Pancreas (tissue), 10 donors: ENCODE measurements at regions not wholly inside any gene's neighbourhood (a gene's known extent, or its start where the extent isn't known, plus 50 kb on each side); places are given as distances from the start of the nearest gene placed in this dataset.

ENCODE experiments used
- ATAC-seq, 4 donors: fragments of 200-7000 bp; cut with Tn5 transposase; one replicate each; pipeline versions ENCODE4 v1.8.0 to v1.9.1; 2020; ENCODE audit warnings: mild to moderate bottlenecking in 4 of 4, moderate library complexity in 4 of 4
- DNase-seq, 6 donors: peaks; one replicate each; pipeline ENCODE4 v3.0.0-alpha.2; 2020
- FAIRE-seq: peaks from 2 replicates; lab custom pipeline; 2012; peaks lifted over from hg19 to GRCh38; lab: Jason Lieb, UNC
- H3K27ac ChIP-seq, 4 donors: fragments of 200-600 bp; sonication (generic); 1 replicate in 3 of 4; 2 replicates in 1 of 4; pipeline versions ENCODE4 v1.5.0 to v1.8.0; 2020
- H3K27me3 ChIP-seq, 4 donors: fragments of 200-600 bp; one replicate each; pipeline ENCODE4 v1.8.0; 2021
- H3K36me3 ChIP-seq, 3 donors: fragments of 200-600 bp; sonication (generic) in 1 of 3; one replicate each; pipeline versions ENCODE4 v1.5.0 to v1.8.0; 2020 to 2021
- H3K4me1 ChIP-seq, 3 donors: fragments of 200-600 bp; one replicate each; pipeline ENCODE4 v1.8.0; 2021
- H3K4me3 ChIP-seq, 4 donors: fragments of 200-600 bp; sonication (generic) in 2 of 4; one replicate each; pipeline versions ENCODE4 v1.5.0 to v1.8.0; 2020 to 2021
- H3K9me3 ChIP-seq, 4 donors: fragments of 200-600 bp; one replicate each; pipeline ENCODE4 v1.8.0; 2021
- CTCF ChIP-seq, 4 donors: fragments of 200-600 bp; sonication (generic) in 3 of 4; IDR thresholded peaks; one replicate each; pipeline versions ENCODE4 v1.5.0 to v1.8.0; 2021; ENCODE audit warnings: antibody characterized with exemption in 4 of 4
- WGBS, 2 donors: extraction: QIAGEN DNeasy Blood & Tissue Kit; methylation state at CpG; one replicate each; pipeline ENCODE4 v1.1.7; 2013; 5-methylcytosine and 5-hydroxymethylcytosine counted together
- intact Hi-C, 3 donors: fragments of 100-400 bp; cut with DNase I; formaldehyde crosslinking; loops; one replicate each; pipeline versions ENCODE4 v1.11.1 to v1.14.2; 2022
- donor health status: healthy with polysubstance abuse.
- donor health status: DM: no; HTN: no; CAD: no; lungs with moderate emphysema.
- donor health status: DM: no; HTN: no; CAD: no.
- donor health status: control.
- donor health status: control.
- donor health status: Bipolar disorder and iron deficiency.
- donor health status: DM: yes; HTN: yes; CAD: no.
- donor health status: DM: no; HTN: no; CAD: no.
- donor health status: DM: no; HTN: no; CAD: no.
- donor health status: DM: yes; HTN: yes; CAD: no.

GRCh38 chr20:40354880-40355279 lies 334.2 kb downstream of the MAFB start:
- WGBS, 2 donors = 42 to 43% methylated on average over 1 of the region's 1 CpG
- no peak for ATAC-seq
- no peak for FAIRE-seq
- Histone ChIP-seq H3K4me1 (no peaks in the 10 kb centered on the region), H3K4me3 (no peak overlapping the region), H3K27ac (no peak overlapping the region), H3K36me3 (no peaks in the 10 kb centered on the region), H3K9me3 (no peaks in the 10 kb centered on the region), H3K27me3 (no peaks in the 10 kb centered on the region)
- TF ChIP-seq CTCF (IDR thresholded peaks at IDR 0.05) = no peak
- intact Hi-C loops = no loop called here
- no peak for DNase-seq

GRCh38 chr20:40343390-40343789 lies 345.6 kb downstream of the MAFB start:
- H3K9me3 ChIP-seq = peaks cover 0 to 2% (median 0%) of the 10 kb centered on the region in 4 donors
- intact Hi-C loops = no loop called here
- TF ChIP-seq CTCF (IDR thresholded peaks at IDR 0.05) = no peak
- no peak for DNase-seq
- ATAC-seq = no peak
- no peak overlapping the region for H3K27ac ChIP-seq
- H3K36me3 ChIP-seq = no peaks in the 10 kb centered on the region
- H3K27me3 ChIP-seq = no peaks in the 10 kb centered on the region
- FAIRE-seq = no peak
- H3K4me3 ChIP-seq = no peak overlapping the region
- H3K4me1 ChIP-seq = no peaks in the 10 kb centered on the region

- Histone ChIP-seq H3K4me3 (no peak overlapping the region), H3K4me1 (no peaks in the 10 kb centered on the region), H3K27me3 (no peaks in the 10 kb centered on the region), H3K36me3 (no peaks in the 10 kb centered on the region), H3K9me3 (no peaks in the 10 kb centered on the region), H3K27ac (no peak overlapping the region)
- no peak for TF ChIP-seq CTCF (IDR thresholded peaks at IDR 0.05)
- DNase-seq = no peak
- ATAC-seq = no peak
- intact Hi-C loops = no loop called here
- FAIRE-seq = no peak
These were observed 347.5 kb downstream of the MAFB start for GRCh38 chr20:40341561-40341960.

GRCh38 chr20:40339661-40340449 lies 349.2 kb downstream of the MAFB start:
- intact Hi-C loops = no loop called here
- 56 to 62% methylated on average over 2 of the region's 2 CpGs for WGBS, 2 donors
- H3K27ac ChIP-seq = no peak overlapping the region

More at GRCh38 chr20:40339661-40340449, 349.2 kb downstream of the MAFB start:
- TF ChIP-seq CTCF (IDR thresholded peaks at IDR 0.05) = no peak
- Histone ChIP-seq H3K27me3 (no peaks in the 10 kb centered on the region), H3K9me3 (no peaks in the 10 kb centered on the region), H3K36me3 (no peaks in the 10 kb centered on the region), H3K4me1 (no peaks in the 10 kb centered on the region), H3K4me3 (no peak overlapping the region)
- ATAC-seq = peak in 2 of 4 donors; percentile 80 to 83
- peak in 1 of 6 donors; percentile 66 for DNase-seq
- FAIRE-seq = no peak
